NAMALWA (cell line): ENCODE measurements at regions not wholly inside any gene's neighbourhood (a gene's known extent, or its start where the extent isn't known, plus 50 kb on each side); places are given as distances from the start of the nearest gene placed in this dataset.
"Not testable (repeated sequence)": the region's sequence is repeated elsewhere in the genome, so short reads cannot be mapped to it uniquely, and the experiment has no call there.

ENCODE experiments used
- DNase-seq: peaks from one replicate; pipeline ENCODE4 v3.0.0-alpha.2; 2015; ENCODE audit warnings: low spot score

GRCh38 chr9:134561427-134562145, 80.0 kb upstream of the COL5A1 start:
- DNase-seq: no peak

GRCh38 chr9:134562146-134562849, 79.3 kb upstream of the COL5A1 start:
- no peak for DNase-seq

GRCh38 chr9:134563397-134563796, 78.2 kb upstream of the COL5A1 start:
- no peak for DNase-seq

- no peak for DNase-seq
Observed at GRCh38 chr9:134564431-134565170, 77.0 kb upstream of the COL5A1 start.

GRCh38 chr9:134565316-134565915, 76.2 kb upstream of the COL5A1 start:
- no peak for DNase-seq

- DNase-seq: no peak
Observed at GRCh38 chr9:134566196-134566847, 75.3 kb upstream of the COL5A1 start.

GRCh38 chr9:134566936-134567335, 74.7 kb upstream of the COL5A1 start:
- no peak for DNase-seq

GRCh38 chr9:134568116-134568515, 73.5 kb upstream of the COL5A1 start:
- no peak for DNase-seq

GRCh38 chr9:134568811-134569210, 72.8 kb upstream of the COL5A1 start:
- DNase-seq: no peak

GRCh38 chr9:134569626-134570025, 72.0 kb upstream of the COL5A1 start:
- no peak for DNase-seq

GRCh38 chr9:134570151-134570621, 71.4 kb upstream of the COL5A1 start:
- peak; percentile 30 for DNase-seq

- DNase-seq: no peak
Observed at GRCh38 chr9:134570711-134571325, 70.8 kb upstream of the COL5A1 start.

GRCh38 chr9:134571326-134571931, 70.2 kb upstream of the COL5A1 start:
- no peak for DNase-seq

GRCh38 chr9:134571946-134572917, 69.4 kb upstream of the COL5A1 start:
- peak; percentile 31 for DNase-seq

- DNase-seq: not testable (repeated sequence)
Observed at GRCh38 chr9:134574686-134575085, 66.9 kb upstream of the COL5A1 start.

- no peak for DNase-seq
Observed at GRCh38 chr9:134575103-134575900, 66.3 kb upstream of the COL5A1 start.

- DNase-seq: no peak
Observed at GRCh38 chr9:134575901-134576176, 65.8 kb upstream of the COL5A1 start.

- no peak for DNase-seq
Observed at GRCh38 chr9:134585021-134585561, 56.5 kb upstream of the COL5A1 start.
